Astrocyte (in vitro differentiated cells and primary cell): ENCODE measurements at regions not wholly inside any gene's neighbourhood (a gene's known extent, or its start where the extent isn't known, plus 50 kb on each side); places are given as distances from the start of the nearest gene placed in this dataset.
"Not testable (repeated sequence)": the region's sequence is repeated elsewhere in the genome, so short reads cannot be mapped to it uniquely, and the experiment has no call there.

Source experiments
- DNase-seq: peaks from one replicate; pipeline ENCODE4 v3.0.0-alpha.2; 2010; ENCODE audit warnings: low read depth
- FAIRE-seq: peaks from 2 replicates; lab custom pipeline; 2011; peaks lifted over from hg19 to GRCh38; lab: Jason Lieb, UNC
- H2AFZ ChIP-seq: 2 replicates; pipeline ENCODE4 v1.6.0; 2012; ENCODE audit warnings: low read depth, low read length, inconsistent platforms
- H3K27ac ChIP-seq: 2 replicates; pipeline ENCODE4 v1.5.1; 2011; ENCODE audit warnings: low read depth, low read length, inconsistent platforms
- H3K27me3 ChIP-seq: 2 replicates; pipeline ENCODE4 v1.6.0; 2011; ENCODE audit warnings: low read length, inconsistent platforms; ENCODE audit not compliant: insufficient read depth
- H3K36me3 ChIP-seq: 2 replicates; pipeline ENCODE4 v1.5.1; 2011; ENCODE audit warnings: low read length, inconsistent platforms; ENCODE audit not compliant: insufficient read depth
- H3K4me1 ChIP-seq: 2 replicates; pipeline ENCODE4 v1.5.1; 2011; ENCODE audit warnings: low read length, inconsistent platforms; ENCODE audit not compliant: insufficient read depth
- H3K4me2 ChIP-seq: 2 replicates; pipeline ENCODE4 v1.6.0; 2012; ENCODE audit warnings: low read length, inconsistent platforms
- H3K4me3 ChIP-seq: 2 replicates; pipeline ENCODE4 v1.5.1; 2011; ENCODE audit warnings: low read depth, mild to moderate bottlenecking, low read length, inconsistent platforms; ENCODE audit not compliant: insufficient read depth
- H3K79me2 ChIP-seq: 2 replicates; pipeline ENCODE4 v1.6.0; 2012; ENCODE audit warnings: mild to moderate bottlenecking, low read length, inconsistent platforms; ENCODE audit not compliant: insufficient read depth
- H3K9ac ChIP-seq: 2 replicates; pipeline ENCODE4 v1.6.0; 2012; ENCODE audit warnings: mild to moderate bottlenecking, low read length, inconsistent platforms
- H3K9me3 ChIP-seq: 2 replicates; pipeline ENCODE4 v1.5.1; 2012; ENCODE audit warnings: low read depth, mild to moderate bottlenecking, low read length, inconsistent platforms; ENCODE audit not compliant: insufficient read depth
- H4K20me1 ChIP-seq: 2 replicates; pipeline ENCODE4 v1.6.0; 2012; ENCODE audit warnings: low read length, inconsistent platforms; ENCODE audit not compliant: insufficient read depth
- H3K27ac Mint-ChIP-seq: one replicate; pipeline ENCODE4 v1.8.0; 2021; ENCODE audit warnings: mild to moderate bottlenecking, mixed read lengths; ENCODE audit not compliant: unreplicated experiment
- H3K27me3 Mint-ChIP-seq: one replicate; pipeline ENCODE4 v1.8.0; 2021; ENCODE audit warnings: low read depth, mixed read lengths; ENCODE audit not compliant: unreplicated experiment
- H3K36me3 Mint-ChIP-seq: one replicate; pipeline ENCODE4 v1.8.0; 2021; ENCODE audit warnings: low read depth, mixed read lengths; ENCODE audit not compliant: unreplicated experiment
- H3K4me1 Mint-ChIP-seq: one replicate; pipeline ENCODE4 v1.8.0; 2021; ENCODE audit warnings: low read depth, mixed read lengths; ENCODE audit not compliant: unreplicated experiment
- H3K4me3 Mint-ChIP-seq: one replicate; pipeline ENCODE4 v1.8.0; 2021; ENCODE audit warnings: mild to moderate bottlenecking, moderate library complexity, mixed read lengths; ENCODE audit not compliant: unreplicated experiment
- H3K9me3 Mint-ChIP-seq: one replicate; pipeline ENCODE4 v1.8.0; 2021; ENCODE audit warnings: mild to moderate bottlenecking, mixed read lengths; ENCODE audit not compliant: unreplicated experiment
- EZH2 ChIP-seq: IDR thresholded peaks from 2 replicates; pipeline ENCODE4 v1.6.1; 2012; ENCODE audit warnings: mild to moderate bottlenecking, low read length, inconsistent platforms; ENCODE audit not compliant: insufficient read depth
- TF ChIP-seq, protein P1 (sequence below): IDR thresholded peaks from 2 replicates; pipeline ENCODE4 v1.5.1; 2011; ENCODE audit warnings: low read depth, mild to moderate bottlenecking, inconsistent platforms, low read length, moderate library complexity; ENCODE audit not compliant: insufficient read depth

DNA sequence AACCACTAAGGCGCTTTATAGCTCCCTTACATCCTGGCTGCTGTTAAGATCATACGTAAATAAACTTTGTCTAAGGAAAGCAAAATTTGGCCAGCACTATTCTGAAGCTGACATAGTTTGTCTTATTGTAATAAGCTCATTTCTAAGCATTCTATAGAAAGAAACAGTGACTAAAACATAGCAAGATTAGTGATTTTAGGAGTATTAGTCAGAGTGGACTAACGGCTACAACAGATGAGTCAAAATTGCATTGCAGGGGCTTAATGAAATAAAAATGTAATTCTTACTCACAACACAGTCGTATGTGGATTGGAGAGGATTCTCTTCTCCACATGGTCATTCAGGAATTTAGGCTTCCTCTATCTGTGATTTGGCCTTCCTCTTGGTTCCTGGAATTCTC is 347.6 kb downstream of the GADD45G start:
- Histone ChIP-seq H3K4me2 (peak overlapping the region; percentile 33), H2AFZ (no peak overlapping the region), H3K9ac (no peak overlapping the region), H3K79me2 (no peaks in the 10 kb centered on the region), H3K4me3 (no peak overlapping the region), H3K9me3 (no peaks in the 10 kb centered on the region), H3K27me3 (no peaks in the 10 kb centered on the region), H3K36me3 (no peaks in the 10 kb centered on the region), H4K20me1 (no peaks in the 10 kb centered on the region), H3K4me1 (no peaks in the 10 kb centered on the region), H3K27ac (peak overlapping the region; percentile 40)
- H3K27ac Mint-ChIP-seq, result no peak overlapping the region
- peaks cover 25% of the 10 kb centered on the region for H3K27me3 Mint-ChIP-seq
- H3K4me1 Mint-ChIP-seq, result no peaks in the 10 kb centered on the region
- H3K4me3 Mint-ChIP-seq, result no peak overlapping the region
- DNase-seq, result peak; percentile 83
- no peak for FAIRE-seq
- no peak for TF ChIP-seq EZH2
- TF ChIP-seq, protein P1, sequence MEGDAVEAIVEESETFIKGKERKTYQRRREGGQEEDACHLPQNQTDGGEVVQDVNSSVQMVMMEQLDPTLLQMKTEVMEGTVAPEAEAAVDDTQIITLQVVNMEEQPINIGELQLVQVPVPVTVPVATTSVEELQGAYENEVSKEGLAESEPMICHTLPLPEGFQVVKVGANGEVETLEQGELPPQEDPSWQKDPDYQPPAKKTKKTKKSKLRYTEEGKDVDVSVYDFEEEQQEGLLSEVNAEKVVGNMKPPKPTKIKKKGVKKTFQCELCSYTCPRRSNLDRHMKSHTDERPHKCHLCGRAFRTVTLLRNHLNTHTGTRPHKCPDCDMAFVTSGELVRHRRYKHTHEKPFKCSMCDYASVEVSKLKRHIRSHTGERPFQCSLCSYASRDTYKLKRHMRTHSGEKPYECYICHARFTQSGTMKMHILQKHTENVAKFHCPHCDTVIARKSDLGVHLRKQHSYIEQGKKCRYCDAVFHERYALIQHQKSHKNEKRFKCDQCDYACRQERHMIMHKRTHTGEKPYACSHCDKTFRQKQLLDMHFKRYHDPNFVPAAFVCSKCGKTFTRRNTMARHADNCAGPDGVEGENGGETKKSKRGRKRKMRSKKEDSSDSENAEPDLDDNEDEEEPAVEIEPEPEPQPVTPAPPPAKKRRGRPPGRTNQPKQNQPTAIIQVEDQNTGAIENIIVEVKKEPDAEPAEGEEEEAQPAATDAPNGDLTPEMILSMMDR, result no peak
- H3K9me3 Mint-ChIP-seq, result peaks cover 2% of the 10 kb centered on the region
- H3K36me3 Mint-ChIP-seq, result no peaks in the 10 kb centered on the region

DNA sequence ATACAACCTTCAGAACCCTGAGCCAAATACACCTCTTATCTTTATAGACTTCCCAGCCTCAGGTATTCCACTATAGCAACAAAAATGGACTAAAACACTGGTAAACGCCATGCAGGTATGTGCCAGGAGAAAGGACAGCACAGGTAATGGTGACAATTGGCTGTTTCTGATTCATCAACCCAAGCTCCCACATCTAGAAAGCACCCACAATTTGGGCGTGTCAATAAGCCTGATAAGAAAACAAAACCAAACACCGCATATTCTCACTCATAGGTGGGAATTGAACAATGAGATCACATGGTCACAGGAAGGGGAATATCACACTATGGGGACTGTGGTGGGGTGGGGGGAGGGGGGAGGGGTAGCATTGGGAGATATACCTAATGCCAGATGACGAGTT is 348.5 kb downstream of the GADD45G start:
- H3K4me1 ChIP-seq, H3K4me3 Mint-ChIP-seq, H3K36me3 Mint-ChIP-seq, H3K4me1 Mint-ChIP-seq, H3K4me2 ChIP-seq, H4K20me1 ChIP-seq, H3K27me3 ChIP-seq, H3K27ac Mint-ChIP-seq, H3K9me3 Mint-ChIP-seq, H3K9ac ChIP-seq, H3K4me3 ChIP-seq, FAIRE-seq, H3K79me2 ChIP-seq, H3K36me3 ChIP-seq, DNase-seq, H2AFZ ChIP-seq, H3K9me3 ChIP-seq: not testable (repeated sequence)
- peaks cover 34% of the 10 kb centered on the region for H3K27me3 Mint-ChIP-seq
- peak overlapping the region; percentile 40 for H3K27ac ChIP-seq

DNA sequence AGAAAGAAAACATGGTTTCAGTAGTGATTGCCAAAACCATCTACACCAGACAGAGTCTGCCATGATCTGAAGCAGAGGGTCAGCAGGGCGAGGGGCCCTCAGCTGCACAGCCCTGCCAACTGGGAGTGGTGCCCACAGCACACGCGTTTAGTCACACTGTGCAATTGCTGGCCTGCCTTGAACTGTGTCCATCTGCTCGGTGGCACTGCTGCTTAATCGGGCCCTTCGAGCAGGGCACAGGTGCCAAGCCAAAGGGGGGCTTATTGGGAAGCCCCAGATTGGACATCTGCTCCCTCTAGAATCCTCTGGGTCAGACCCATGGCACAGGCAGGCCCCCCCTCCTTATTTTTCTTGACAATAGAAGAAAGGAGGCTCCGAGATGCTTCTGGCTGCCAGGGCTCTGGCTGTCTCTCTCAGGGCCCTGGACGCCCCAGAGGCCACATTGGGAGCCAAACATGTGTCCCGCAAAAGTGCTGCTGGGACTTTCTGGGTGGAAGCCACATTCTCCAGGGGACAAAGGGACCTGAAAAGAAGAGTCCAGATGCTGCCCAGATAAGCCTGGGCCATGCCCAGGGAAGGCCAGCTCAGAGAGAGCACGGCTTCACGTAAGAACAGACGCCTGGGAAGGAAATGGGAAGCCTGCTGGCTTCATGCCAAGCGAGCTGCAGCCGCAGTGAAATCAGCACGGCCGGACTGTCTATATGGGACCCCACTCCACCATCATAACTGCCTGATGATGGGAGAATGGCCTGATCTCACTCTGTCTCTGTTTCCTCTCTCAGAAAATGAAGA is 349.2 kb downstream of the GADD45G start:
- no peaks in the 10 kb centered on the region for H4K20me1 ChIP-seq
- no peak overlapping the region for H3K27ac ChIP-seq
- Mint-ChIP-seq H3K27ac (no peak overlapping the region), H3K36me3 (no peaks in the 10 kb centered on the region), H3K9me3 (peaks cover 2% of the 10 kb centered on the region), H3K27me3 (peaks cover 34% of the 10 kb centered on the region), H3K4me3 (no peak overlapping the region), H3K4me1 (no peaks in the 10 kb centered on the region)
- no peak overlapping the region for H3K4me3 ChIP-seq
- no peaks in the 10 kb centered on the region for H3K79me2 ChIP-seq
- TF ChIP-seq, protein P1, result no peak
- TF ChIP-seq EZH2, result no peak
- no peak overlapping the region for H3K9ac ChIP-seq
- FAIRE-seq (no peak), DNase-seq (no peak)
- H3K36me3 ChIP-seq, result no peaks in the 10 kb centered on the region
- H3K9me3 ChIP-seq, result no peaks in the 10 kb centered on the region
- no peak overlapping the region for H3K4me2 ChIP-seq
- peaks cover 3% of the 10 kb centered on the region for H3K27me3 ChIP-seq
- no peak overlapping the region for H2AFZ ChIP-seq
- no peaks in the 10 kb centered on the region for H3K4me1 ChIP-seq
